Loucy (cell line): ENCODE measurements at regions not wholly inside any gene's neighbourhood (a gene's known extent, or its start where the extent isn't known, plus 50 kb on each side); places are given as distances from the start of the nearest gene placed in this dataset.
A peak's percentile ranks its signal among the peaks of the same experiment; 100 is the strongest.

Experiments
- H2AFZ ChIP-seq: fragments of 200-600 bp; sonication (generic); 2 replicates; pipeline ENCODE4 v1.6.0; 2016; ENCODE audit warnings: antibody characterized with exemption, mild to moderate bottlenecking, low read length, moderate library complexity
- H3F3A ChIP-seq: fragments of 200-600 bp; 2 replicates; pipeline ENCODE4 v1.6.0; 2016; ENCODE audit warnings: antibody characterized with exemption, low read depth, mild to moderate bottlenecking
- H3K27me3 ChIP-seq: fragments of 200-600 bp; sonication (generic); 2 replicates; pipeline ENCODE4 v1.6.1; 2014; ENCODE audit warnings: low read length, mild to moderate bottlenecking; ENCODE audit not compliant: insufficient read depth, poor library complexity, severe bottlenecking
- H3K36me3 ChIP-seq: fragments of 200-600 bp; sonication (generic); 2 replicates; pipeline ENCODE4 v1.6.1; 2016; ENCODE audit warnings: low read length; ENCODE audit not compliant: insufficient read depth
- H3K4me1 ChIP-seq: fragments of 200-600 bp; sonication (generic); 2 replicates; pipeline ENCODE4 v1.5.1; 2014; ENCODE audit warnings: low read length, mild to moderate bottlenecking; ENCODE audit not compliant: insufficient read depth, poor library complexity, severe bottlenecking
- H3K4me2 ChIP-seq: fragments of 200-600 bp; sonication (generic); 2 replicates; pipeline ENCODE4 v1.6.0; 2014; ENCODE audit warnings: antibody characterized with exemption, low read length, low read depth, mild to moderate bottlenecking; ENCODE audit not compliant: poor library complexity, severe bottlenecking
- H3K4me3 ChIP-seq: fragments of 200-600 bp; sonication (generic); 2 replicates; pipeline ENCODE4 v1.5.1; 2014; ENCODE audit warnings: low read length, mild to moderate bottlenecking, mixed read lengths; ENCODE audit not compliant: poor library complexity, severe bottlenecking
- H3K79me2 ChIP-seq: fragments of 200-600 bp; sonication (generic); 2 replicates; pipeline ENCODE4 v1.6.1; 2014; ENCODE audit warnings: low read length; ENCODE audit not compliant: insufficient read depth
- H3K9ac ChIP-seq: fragments of 200-600 bp; sonication (generic); 2 replicates; pipeline ENCODE4 v1.6.0; 2014; ENCODE audit warnings: mild to moderate bottlenecking, low read depth, low read length, moderate library complexity; ENCODE audit not compliant: poor library complexity, severe bottlenecking
- H3K9me2 ChIP-seq: fragments of 200-600 bp; sonication (generic); replicated peaks from 2 replicates; pipeline ENCODE4 v1.6.1; 2016; ENCODE audit warnings: low read depth, low read length, mixed read lengths
- H3K9me3 ChIP-seq: fragments of 200-600 bp; sonication (generic); 2 replicates; pipeline ENCODE4 v1.6.1; 2014; ENCODE audit warnings: mild to moderate bottlenecking, antibody characterized with exemption, low read length, low read depth; ENCODE audit not compliant: insufficient read depth
- H4K20me1 ChIP-seq: fragments of 200-600 bp; sonication (generic); 2 replicates; pipeline ENCODE4 v1.6.0; 2014; ENCODE audit warnings: antibody characterized with exemption, low read length, mild to moderate bottlenecking; ENCODE audit not compliant: insufficient read depth, poor library complexity, severe bottlenecking
- EZH2phosphoT487 ChIP-seq: fragments of 200-600 bp; IDR thresholded peaks from 2 replicates; pipeline ENCODE4 v1.6.1; 2018; ENCODE audit warnings: antibody characterized with exemption, mild to moderate bottlenecking, moderate library complexity, borderline replicate concordance
- TF ChIP-seq, protein P1 (sequence below): fragments of 200-600 bp; sonication (generic); conservative IDR thresholded peaks from 2 replicates; pipeline ENCODE4 v1.5.1; 2014; ENCODE audit warnings: mild to moderate bottlenecking, antibody characterized with exemption, low read length

DNA sequence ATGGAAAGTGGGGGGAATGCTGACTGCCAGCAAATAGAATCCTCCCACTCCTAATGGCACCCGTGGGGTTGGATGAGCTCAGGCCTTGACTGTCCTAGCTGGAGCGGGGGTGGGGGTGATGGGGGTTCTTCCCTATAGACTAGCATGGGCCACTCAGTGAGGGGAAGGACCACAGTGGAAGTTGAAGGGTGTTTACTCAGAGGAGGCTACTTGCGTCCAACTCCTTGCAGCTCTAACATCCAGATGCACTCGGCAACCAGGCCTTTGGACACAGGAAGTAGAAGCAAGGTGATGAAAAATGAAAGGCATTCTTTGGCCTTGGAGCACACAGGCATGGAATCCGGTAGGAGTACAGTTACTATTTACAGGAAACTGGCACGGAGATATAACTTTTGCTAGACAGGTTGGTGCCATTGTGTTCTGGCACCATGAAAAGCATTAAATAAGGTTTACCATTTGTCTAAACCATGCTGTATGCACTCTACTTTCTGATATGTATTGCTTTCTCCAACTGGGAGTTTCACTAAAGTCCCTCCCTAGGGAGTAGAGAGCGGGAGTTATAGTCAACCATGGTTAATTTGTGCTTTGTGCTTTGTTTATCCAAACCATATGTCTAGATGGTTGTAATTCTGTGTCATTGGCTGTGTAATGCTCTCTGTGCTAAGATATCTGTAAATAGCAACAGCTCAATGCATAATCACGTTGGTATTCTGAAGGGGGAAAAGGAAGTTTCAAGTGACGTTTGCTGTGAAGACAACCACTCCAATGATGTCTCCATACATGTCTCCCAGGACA, 125.3 kb downstream of the TSHZ3 start:
- Histone ChIP-seq H2AFZ (no peak overlapping the region), H3K4me2 (no peak overlapping the region), H3K79me2 (no peaks in the 10 kb centered on the region)

DNA sequence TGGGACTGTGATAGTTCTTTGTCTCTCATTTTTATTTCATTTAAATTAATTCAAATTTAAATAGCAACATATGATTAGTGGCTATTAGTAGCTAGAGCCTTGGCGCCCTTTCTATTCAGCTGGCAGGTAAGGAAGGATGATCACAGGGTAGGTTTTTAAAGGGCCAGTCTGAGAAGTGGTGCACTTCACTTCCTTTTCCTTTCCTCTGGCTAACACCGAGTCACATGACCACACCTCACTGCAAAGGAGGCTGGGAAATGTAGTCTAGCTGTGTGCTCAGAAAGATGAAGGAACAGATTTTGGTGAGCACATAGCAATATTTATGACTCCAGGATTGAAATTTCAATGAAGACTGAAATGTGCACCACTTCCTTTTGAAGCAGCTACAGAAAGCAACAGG, 128.7 kb downstream of the TSHZ3 start:
- no peaks in the 10 kb centered on the region for H3K79me2 ChIP-seq
- no peaks in the 10 kb centered on the region for H4K20me1 ChIP-seq
- no peaks in the 10 kb centered on the region for H3K27me3 ChIP-seq
- no peak overlapping the region for H3K9ac ChIP-seq
- H2AFZ ChIP-seq: peak overlapping the region; percentile 17; the same call in 1 of the 2 replicates
- no peaks in the 10 kb centered on the region for H3K4me1 ChIP-seq
- H3K36me3 ChIP-seq: no peaks in the 10 kb centered on the region
- H3K9me2 ChIP-seq: no peaks in the 10 kb centered on the region
- H3K4me3 ChIP-seq: no peak overlapping the region
- no peak for TF ChIP-seq EZH2phosphoT487
- TF ChIP-seq, protein P1, sequence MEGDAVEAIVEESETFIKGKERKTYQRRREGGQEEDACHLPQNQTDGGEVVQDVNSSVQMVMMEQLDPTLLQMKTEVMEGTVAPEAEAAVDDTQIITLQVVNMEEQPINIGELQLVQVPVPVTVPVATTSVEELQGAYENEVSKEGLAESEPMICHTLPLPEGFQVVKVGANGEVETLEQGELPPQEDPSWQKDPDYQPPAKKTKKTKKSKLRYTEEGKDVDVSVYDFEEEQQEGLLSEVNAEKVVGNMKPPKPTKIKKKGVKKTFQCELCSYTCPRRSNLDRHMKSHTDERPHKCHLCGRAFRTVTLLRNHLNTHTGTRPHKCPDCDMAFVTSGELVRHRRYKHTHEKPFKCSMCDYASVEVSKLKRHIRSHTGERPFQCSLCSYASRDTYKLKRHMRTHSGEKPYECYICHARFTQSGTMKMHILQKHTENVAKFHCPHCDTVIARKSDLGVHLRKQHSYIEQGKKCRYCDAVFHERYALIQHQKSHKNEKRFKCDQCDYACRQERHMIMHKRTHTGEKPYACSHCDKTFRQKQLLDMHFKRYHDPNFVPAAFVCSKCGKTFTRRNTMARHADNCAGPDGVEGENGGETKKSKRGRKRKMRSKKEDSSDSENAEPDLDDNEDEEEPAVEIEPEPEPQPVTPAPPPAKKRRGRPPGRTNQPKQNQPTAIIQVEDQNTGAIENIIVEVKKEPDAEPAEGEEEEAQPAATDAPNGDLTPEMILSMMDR: no peak
- no peak overlapping the region for H3K4me2 ChIP-seq
- H3F3A ChIP-seq: no peaks in the 10 kb centered on the region
- no peaks in the 10 kb centered on the region; the same call in 1 of the 2 replicates for H3K9me3 ChIP-seq

More for the DNA sequence above, 125.3 kb downstream of the TSHZ3 start:
- Histone ChIP-seq H3K4me1 (no peaks in the 10 kb centered on the region), H3K36me3 (no peaks in the 10 kb centered on the region), H3K27me3 (no peaks in the 10 kb centered on the region), H3K9ac (no peak overlapping the region), H3K9me2 (no peaks in the 10 kb centered on the region), H3K9me3 (no peaks in the 10 kb centered on the region; the same call in 1 of the 2 replicates), H3K4me3 (no peak overlapping the region), H3F3A (no peaks in the 10 kb centered on the region), H4K20me1 (no peaks in the 10 kb centered on the region)
- no peak for TF ChIP-seq EZH2phosphoT487
- TF ChIP-seq, protein P1: no peak

DNA sequence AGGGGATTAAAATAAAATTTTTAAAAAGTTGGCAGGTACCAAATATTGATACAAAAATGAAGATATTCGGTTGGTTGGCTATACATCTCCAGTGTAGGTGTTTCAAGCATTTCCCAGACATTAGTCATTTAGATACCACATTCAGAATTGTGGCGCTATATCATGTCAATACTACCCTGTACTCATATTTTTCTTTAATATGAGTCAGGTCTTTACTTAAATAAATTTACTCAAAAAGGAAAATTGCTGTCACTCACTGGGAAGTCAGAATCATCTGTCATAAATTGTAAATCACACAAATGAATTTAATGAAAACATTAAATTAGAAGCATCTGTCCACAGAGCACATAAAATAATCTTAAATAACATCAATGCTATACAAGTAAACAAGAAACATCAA, 134.2 kb downstream of the TSHZ3 start:
- no peak overlapping the region for H2AFZ ChIP-seq
- peaks cover 6% of the 10 kb centered on the region for H3K4me1 ChIP-seq
- no peaks in the 10 kb centered on the region for H3K27me3 ChIP-seq
- no peak overlapping the region for H3K9ac ChIP-seq
- no peaks in the 10 kb centered on the region for H3K9me3 ChIP-seq
- H3K36me3 ChIP-seq: no peaks in the 10 kb centered on the region
- H3K4me2 ChIP-seq: no peak overlapping the region
- no peaks in the 10 kb centered on the region for H3F3A ChIP-seq
- no peaks in the 10 kb centered on the region for H3K79me2 ChIP-seq
- H3K9me2 ChIP-seq: no peaks in the 10 kb centered on the region
- H3K4me3 ChIP-seq: no peak overlapping the region
- TF ChIP-seq, protein P1: no peak
- no peak for TF ChIP-seq EZH2phosphoT487
- H4K20me1 ChIP-seq: no peaks in the 10 kb centered on the region
